HG03342 (cell line): ENCODE measurements at regions not wholly inside any gene's neighbourhood (a gene's known extent, or its start where the extent isn't known, plus 50 kb on each side); places are given as distances from the start of the nearest gene placed in this dataset.
"Not testable (repeated sequence)": the region's sequence is repeated elsewhere in the genome, so short reads cannot be mapped to it uniquely, and the experiment has no call there.

ENCODE experiments used
- ATAC-seq: cut with Tn5 transposase; IDR thresholded peaks from one replicate; pipeline ENCODE4 v1.9.1; 2021; ENCODE audit warnings: mild to moderate bottlenecking, moderate library complexity; ENCODE audit not compliant: unreplicated experiment

DNA sequence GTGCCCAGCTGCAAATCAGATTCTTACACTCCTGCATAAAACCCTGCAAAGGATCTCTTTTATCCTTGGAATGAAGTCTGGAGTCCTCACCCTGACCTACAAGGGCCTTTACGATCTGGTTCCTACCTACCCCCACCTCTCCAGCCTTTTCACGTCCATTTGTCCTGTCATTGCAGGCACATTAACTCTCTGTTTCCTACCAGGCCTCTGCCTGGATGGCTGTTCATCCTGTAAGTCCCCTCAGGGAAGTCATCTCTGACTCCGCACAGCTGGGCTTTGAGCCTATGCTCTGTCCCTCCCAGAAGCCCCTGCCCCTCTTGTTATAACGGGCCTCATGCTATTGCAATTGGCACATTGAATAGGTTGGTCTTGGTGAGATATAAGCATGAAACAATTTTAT is 96.8 kb upstream of the USP24 start:
- no peak for ATAC-seq

- no peak for ATAC-seq
Measured at GRCh38 chr1:55311057-55311641, 96.0 kb upstream of the USP24 start.

GRCh38 chr1:55310505-55310971 is 95.4 kb upstream of the USP24 start:
- ATAC-seq = no peak

- no peak for ATAC-seq
Measured at GRCh38 chr1:55309786-55310504, 94.8 kb upstream of the USP24 start.

GRCh38 chr1:55309053-55309452 is 93.9 kb upstream of the USP24 start:
- ATAC-seq = no peak

- ATAC-seq = no peak
Measured at GRCh38 chr1:55305735-55306134, 90.6 kb upstream of the USP24 start.

GRCh38 chr1:55304229-55304740 is 89.1 kb upstream of the USP24 start:
- no peak for ATAC-seq

GRCh38 chr1:55302972-55303371 is 87.8 kb upstream of the USP24 start:
- ATAC-seq = no peak

GRCh38 chr1:55301912-55302311 is 86.7 kb upstream of the USP24 start:
- ATAC-seq = no peak

DNA sequence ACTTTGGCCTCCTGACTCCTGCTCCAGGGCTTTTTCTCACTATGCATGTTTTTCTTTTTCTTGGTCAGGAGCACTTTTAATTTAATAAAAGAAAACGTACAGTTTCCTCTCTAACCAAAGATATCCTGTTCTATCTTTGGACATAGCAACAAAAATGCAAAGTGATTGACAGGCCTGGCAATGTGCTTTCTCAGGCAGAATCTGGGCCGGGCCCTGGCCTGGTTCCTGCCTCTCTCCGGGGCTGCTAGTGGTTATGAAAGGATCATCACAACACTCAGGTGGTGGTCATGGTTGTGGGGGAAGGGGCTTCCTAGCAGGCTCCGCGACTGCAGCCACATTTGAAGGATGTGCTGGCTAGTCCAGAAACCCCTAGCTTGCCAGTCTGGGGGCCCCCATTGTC is 85.8 kb upstream of the USP24 start:
- ATAC-seq = no peak

GRCh38 chr1:55298167-55298894 is 83.2 kb upstream of the USP24 start:
- no peak for ATAC-seq

- ATAC-seq = not testable (repeated sequence)
Measured at GRCh38 chr1:55296247-55296646, 81.1 kb upstream of the USP24 start.

DNA sequence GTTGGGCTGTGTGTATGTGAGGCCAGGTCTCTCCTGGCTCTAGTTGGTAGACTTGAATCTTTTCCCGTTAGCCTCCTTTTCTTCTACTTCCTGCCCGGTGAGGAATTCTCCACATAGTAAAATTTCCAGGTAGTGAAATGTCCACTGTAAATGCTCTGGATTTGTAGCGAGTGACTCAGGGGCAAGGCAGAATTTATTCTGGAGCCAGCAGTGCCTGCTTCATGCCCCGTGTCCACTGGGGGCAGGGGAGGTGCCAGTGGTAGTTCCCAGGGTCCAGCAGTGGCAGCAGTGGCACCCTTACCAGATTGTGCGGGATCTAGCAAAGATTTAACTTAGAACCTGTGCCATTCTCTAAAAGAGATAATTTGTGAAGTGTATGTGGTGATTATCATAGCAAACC is 74.5 kb upstream of the USP24 start:
- no peak for ATAC-seq

- ATAC-seq = no peak
Measured at GRCh38 chr1:55289042-55289441, 73.9 kb upstream of the USP24 start.

GRCh38 chr1:55288245-55288644 is 73.1 kb upstream of the USP24 start:
- peak; percentile 89 for ATAC-seq

GRCh38 chr1:55287723-55288122 is 72.6 kb upstream of the USP24 start:
- peak; percentile 39 for ATAC-seq

DNA sequence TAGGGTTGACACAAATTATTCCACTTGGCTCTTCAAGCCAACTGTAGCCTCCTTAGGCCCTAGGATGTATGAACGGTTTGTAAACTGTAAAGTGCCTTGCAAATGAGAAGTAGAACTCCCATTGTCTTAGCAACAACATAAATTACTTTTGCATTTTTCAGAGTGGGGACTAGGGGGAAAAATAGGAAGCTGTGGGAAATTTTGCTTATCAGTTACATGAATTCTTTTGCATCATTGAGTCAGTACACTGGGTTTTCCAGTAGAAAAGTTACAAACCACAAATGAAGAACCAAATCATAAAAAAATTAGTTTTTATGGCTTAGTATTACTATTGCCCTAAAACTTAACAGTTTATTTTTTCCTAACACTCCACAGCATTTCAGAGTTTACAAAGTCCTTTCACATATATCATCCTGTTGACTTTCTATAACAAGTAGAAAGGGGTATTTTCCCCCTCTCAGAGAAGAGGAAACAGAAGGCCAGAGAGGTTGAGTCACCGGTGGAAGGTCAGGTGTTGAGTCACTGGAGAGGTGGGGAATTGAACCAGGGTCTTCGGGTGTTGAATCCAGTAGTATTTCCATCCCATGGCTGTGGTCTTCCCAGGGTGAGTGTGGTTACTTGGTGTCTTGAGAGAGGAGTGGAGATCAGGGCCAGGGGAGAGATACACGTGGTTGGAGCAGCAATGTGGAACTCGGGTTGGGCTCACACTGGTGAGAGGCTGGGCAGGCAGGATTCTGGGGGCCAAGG is 71.9 kb upstream of the USP24 start:
- no peak for ATAC-seq

- ATAC-seq = no peak
Measured at GRCh38 chr1:55285834-55286233, 70.7 kb upstream of the USP24 start.

- no peak for ATAC-seq
Measured at GRCh38 chr1:55284856-55285255, 69.7 kb upstream of the USP24 start.

DNA sequence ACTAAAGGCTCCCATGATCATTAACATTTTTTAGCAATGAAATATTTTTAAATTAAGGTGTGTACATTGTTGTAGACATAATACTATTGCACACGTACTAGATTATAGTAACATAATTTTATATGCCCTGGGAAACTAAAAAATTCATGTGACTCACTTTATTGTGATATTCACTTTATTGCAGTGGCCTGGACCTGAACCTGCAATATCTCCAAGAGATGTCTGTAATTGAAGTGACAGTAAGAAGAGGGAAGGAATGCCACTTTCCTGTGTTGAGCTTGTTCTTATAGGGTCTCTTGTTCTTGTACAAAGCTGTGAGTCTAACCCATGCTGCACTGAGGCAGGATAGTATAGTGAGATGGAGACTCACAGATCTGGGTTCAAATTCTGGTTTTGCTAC is 66.9 kb upstream of the USP24 start:
- ATAC-seq = no peak

- no peak for ATAC-seq
Measured at GRCh38 chr1:55280731-55281130, 65.6 kb upstream of the USP24 start.
